Neural cell (in vitro differentiated cells): ENCODE measurements at regions not wholly inside any gene's neighbourhood (a gene's known extent, or its start where the extent isn't known, plus 50 kb on each side); places are given as distances from the start of the nearest gene placed in this dataset.
"Not testable (repeated sequence)": the region's sequence is repeated elsewhere in the genome, so short reads cannot be mapped to it uniquely, and the experiment has no call there.

Experiments
- H2AFZ ChIP-seq: fragments of 200-600, 300-800 bp; sonication (generic), shearing (Covaris generic); 2 replicates; pipeline ENCODE4 v1.6.0; 2014; ENCODE audit warnings: low read depth, mild to moderate bottlenecking, antibody characterized with exemption, low read length, moderate library complexity
- H3F3A ChIP-seq: fragments of 200-600 bp; shearing (Covaris generic); 2 replicates; pipeline ENCODE4 v1.6.1; 2016; ENCODE audit warnings: mild to moderate bottlenecking, moderate library complexity, mixed read lengths, antibody characterized with exemption, low read length; ENCODE audit not compliant: insufficient read depth, poor library complexity, severe bottlenecking
- H3K27ac ChIP-seq: fragments of 200-600, 300-800 bp; sonication (generic), shearing (Covaris generic); 2 replicates; pipeline ENCODE4 v1.5.1; 2014; ENCODE audit warnings: mild to moderate bottlenecking, low read length, moderate library complexity
- H3K27me3 ChIP-seq: fragments of 300-800, 200-600 bp; sonication (generic), shearing (Covaris generic); 2 replicates; pipeline ENCODE4 v1.6.0; 2014; ENCODE audit warnings: mild to moderate bottlenecking, low read depth, low read length, moderate library complexity; ENCODE audit not compliant: insufficient read depth
- H3K36me3 ChIP-seq: fragments of 300-800, 200-600 bp; sonication (generic), shearing (Covaris generic); 2 replicates; pipeline ENCODE4 v1.5.1; 2014; ENCODE audit warnings: mild to moderate bottlenecking, antibody characterized with exemption, low read length, moderate library complexity; ENCODE audit not compliant: insufficient read depth
- H3K4me2 ChIP-seq: fragments of 300-800, 200-600 bp; sonication (generic), shearing (Covaris generic); 2 replicates; pipeline ENCODE4 v1.6.0; 2014; ENCODE audit warnings: mild to moderate bottlenecking, low read length
- H3K4me3 ChIP-seq: fragments of 300-800, 200-600 bp; sonication (generic), shearing (Covaris generic); 2 replicates; pipeline ENCODE4 v1.5.1; 2014; ENCODE audit warnings: mild to moderate bottlenecking, low read length, moderate library complexity
- H3K79me2 ChIP-seq: fragments of 200-600 bp; shearing (Covaris generic); replicated peaks from 2 replicates; pipeline ENCODE4 v1.6.0; 2014; ENCODE audit warnings: mild to moderate bottlenecking, low read length, moderate library complexity; ENCODE audit not compliant: insufficient read depth
- H3K9ac ChIP-seq: fragments of 300-800, 200-600 bp; sonication (generic), shearing (Covaris generic); 2 replicates; pipeline ENCODE4 v1.6.1; 2016; ENCODE audit warnings: mild to moderate bottlenecking, low read length, mixed read lengths
- H3K9me2 ChIP-seq: fragments of 200-600 bp; shearing (Covaris generic); 2 replicates; pipeline ENCODE4 v1.6.1; 2016; ENCODE audit warnings: mild to moderate bottlenecking, low read length, mixed read lengths; ENCODE audit not compliant: insufficient read depth
- H3K9me3 ChIP-seq: fragments of 200-600, 300-800 bp; sonication (generic), shearing (Covaris generic); 2 replicates; pipeline ENCODE4 v1.6.1; 2016; ENCODE audit warnings: mild to moderate bottlenecking, mixed run types, low read length, moderate library complexity, mixed read lengths
- H4K20me1 ChIP-seq: fragments of 200-600 bp; shearing (Covaris generic); 2 replicates; pipeline ENCODE4 v1.6.1; 2016; ENCODE audit warnings: mild to moderate bottlenecking, mixed run types; ENCODE audit not compliant: insufficient read depth
- EP300 ChIP-seq: fragments of 450-650 bp; conservative IDR thresholded peaks from 2 replicates; pipeline ENCODE4 v1.6.1; 2014; ENCODE audit warnings: antibody characterized with exemption, mild to moderate bottlenecking, moderate library complexity; ENCODE audit not compliant: poor library complexity, severe bottlenecking
- EZH2 ChIP-seq: fragments of 200-600, 300-800 bp; shearing (Covaris generic), sonication (generic); IDR thresholded peaks from 2 replicates; pipeline ENCODE4 v1.6.1; 2014; ENCODE audit warnings: antibody characterized with exemption, low read length, borderline replicate concordance, mild to moderate bottlenecking; ENCODE audit not compliant: insufficient read depth, poor library complexity, severe bottlenecking
- MXI1 ChIP-seq: fragments of 450-650 bp; conservative IDR thresholded peaks from 2 replicates; pipeline ENCODE4 v1.6.1; 2014; ENCODE audit warnings: antibody characterized with exemption, mild to moderate bottlenecking; ENCODE audit not compliant: poor library complexity, severe bottlenecking
- POLR2AphosphoS5 ChIP-seq: IDR thresholded peaks from 2 replicates; pipeline ENCODE4 v1.6.1; 2012
- RAD21 ChIP-seq: fragments of 450-650 bp; conservative IDR thresholded peaks from 2 replicates; pipeline ENCODE4 v1.6.1; 2014; ENCODE audit warnings: antibody characterized with exemption, mild to moderate bottlenecking, moderate library complexity
- REST ChIP-seq: IDR thresholded peaks from 2 replicates; pipeline ENCODE4 v1.6.1; 2012; ENCODE audit warnings: borderline replicate concordance
- SMC3 ChIP-seq: fragments of 450-650 bp; conservative IDR thresholded peaks from 2 replicates; pipeline ENCODE4 v1.6.1; 2014; ENCODE audit warnings: antibody characterized with exemption, mild to moderate bottlenecking, moderate library complexity; ENCODE audit not compliant: poor library complexity
- TAF1 ChIP-seq: IDR thresholded peaks from 2 replicates; pipeline ENCODE4 v1.6.1; 2012; ENCODE audit warnings: low read depth
- TF ChIP-seq, protein P1 (sequence below): fragments of 450-650 bp; IDR thresholded peaks from 2 replicates; pipeline ENCODE4 v1.5.1; 2014; ENCODE audit warnings: antibody characterized with exemption, mild to moderate bottlenecking, moderate library complexity; ENCODE audit not compliant: poor library complexity, severe bottlenecking

DNA sequence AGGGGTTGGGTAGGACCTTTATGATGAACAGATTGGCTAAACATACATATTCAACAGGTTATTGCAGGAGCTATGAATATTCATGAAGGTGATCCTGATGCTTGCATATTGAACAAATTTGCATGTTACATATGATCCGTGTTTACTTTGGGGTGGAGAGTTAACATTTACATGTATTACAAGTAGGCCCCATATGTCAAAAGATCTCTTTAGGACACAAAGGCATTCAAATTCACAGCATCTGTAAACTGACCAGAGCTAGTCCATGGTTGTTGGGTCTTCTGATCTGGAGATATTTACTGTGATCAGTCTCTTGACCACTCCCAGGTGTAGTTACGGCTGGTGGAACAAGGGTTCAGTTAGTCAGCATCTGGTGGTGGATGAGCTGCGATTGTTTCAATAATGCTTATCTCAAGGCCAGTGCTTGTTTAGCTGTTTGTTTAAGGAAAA is 80.4 kb downstream of the PMAIP1 start:
- H3F3A ChIP-seq = no peaks in the 10 kb centered on the region
- no peak overlapping the region for H3K9ac ChIP-seq
- no peaks in the 10 kb centered on the region for H3K9me2 ChIP-seq
- no peak overlapping the region for H3K27ac ChIP-seq
- H3K9me3 ChIP-seq = no peaks in the 10 kb centered on the region
- H4K20me1 ChIP-seq = no peaks in the 10 kb centered on the region
- no peak overlapping the region for H3K4me3 ChIP-seq
- no peak overlapping the region for H3K4me2 ChIP-seq
- H2AFZ ChIP-seq = no peak overlapping the region
- TF ChIP-seq RAD21 (no peak), SMC3 (no peak), POLR2AphosphoS5 (no peak), MXI1 (no peak), EZH2 (no peak), REST (no peak), EP300 (no peak), TAF1 (no peak)
- TF ChIP-seq, protein P1, sequence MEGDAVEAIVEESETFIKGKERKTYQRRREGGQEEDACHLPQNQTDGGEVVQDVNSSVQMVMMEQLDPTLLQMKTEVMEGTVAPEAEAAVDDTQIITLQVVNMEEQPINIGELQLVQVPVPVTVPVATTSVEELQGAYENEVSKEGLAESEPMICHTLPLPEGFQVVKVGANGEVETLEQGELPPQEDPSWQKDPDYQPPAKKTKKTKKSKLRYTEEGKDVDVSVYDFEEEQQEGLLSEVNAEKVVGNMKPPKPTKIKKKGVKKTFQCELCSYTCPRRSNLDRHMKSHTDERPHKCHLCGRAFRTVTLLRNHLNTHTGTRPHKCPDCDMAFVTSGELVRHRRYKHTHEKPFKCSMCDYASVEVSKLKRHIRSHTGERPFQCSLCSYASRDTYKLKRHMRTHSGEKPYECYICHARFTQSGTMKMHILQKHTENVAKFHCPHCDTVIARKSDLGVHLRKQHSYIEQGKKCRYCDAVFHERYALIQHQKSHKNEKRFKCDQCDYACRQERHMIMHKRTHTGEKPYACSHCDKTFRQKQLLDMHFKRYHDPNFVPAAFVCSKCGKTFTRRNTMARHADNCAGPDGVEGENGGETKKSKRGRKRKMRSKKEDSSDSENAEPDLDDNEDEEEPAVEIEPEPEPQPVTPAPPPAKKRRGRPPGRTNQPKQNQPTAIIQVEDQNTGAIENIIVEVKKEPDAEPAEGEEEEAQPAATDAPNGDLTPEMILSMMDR = no peak
- H3K27me3 ChIP-seq = no peaks in the 10 kb centered on the region
- H3K36me3 ChIP-seq = no peaks in the 10 kb centered on the region
- H3K79me2 ChIP-seq = no peaks in the 10 kb centered on the region

- Histone ChIP-seq H3F3A (no peaks in the 10 kb centered on the region), H2AFZ (no peak overlapping the region), H3K9me3 (no peaks in the 10 kb centered on the region), H3K36me3 (no peaks in the 10 kb centered on the region), H3K27ac (no peak overlapping the region), H3K79me2 (no peaks in the 10 kb centered on the region), H3K9me2 (no peaks in the 10 kb centered on the region), H3K27me3 (no peaks in the 10 kb centered on the region), H3K4me3 (no peak overlapping the region), H3K9ac (no peak overlapping the region), H4K20me1 (no peaks in the 10 kb centered on the region), H3K4me2 (no peak overlapping the region)
- TF ChIP-seq MXI1 (no peak), REST (no peak), SMC3 (no peak), EP300 (no peak), TAF1 (no peak), POLR2AphosphoS5 (no peak), RAD21 (no peak), EZH2 (no peak)
- TF ChIP-seq, protein P1 = no peak
Measured at GRCh38 chr18:59971871-59972428, 72.2 kb downstream of the PMAIP1 start.

- H4K20me1 ChIP-seq, H3K27me3 ChIP-seq, H3K9ac ChIP-seq, H3K4me2 ChIP-seq, H3K4me3 ChIP-seq, H3K79me2 ChIP-seq, H3K27ac ChIP-seq, H2AFZ ChIP-seq, H3K36me3 ChIP-seq, H3K9me2 ChIP-seq, H3F3A ChIP-seq, H3K9me3 ChIP-seq: not testable (repeated sequence)
Measured at GRCh38 chr18:59971144-59971543, 71.3 kb downstream of the PMAIP1 start.
